ENCODE measurements at regions not wholly inside any gene's neighbourhood (a gene's known extent, or its start where the extent isn't known, plus 50 kb on each side); places are given as distances from the start of the nearest gene placed in this dataset.
"Not testable (repeated sequence)": the region's sequence is repeated elsewhere in the genome, so short reads cannot be mapped to it uniquely, and the experiment has no call there.

GRCh38 chr18:22043837-22044236, 125.6 kb upstream of the GATA6 start:
- no peak for DNase-seq (ENCODE audit: low read depth in 2 of 2)

GRCh38 chr18:22044474-22045220, 124.7 kb upstream of the GATA6 start:
- DNase-seq (ENCODE audit: low read depth in 2 of 2): no peak

GRCh38 chr18:22045221-22045918, 124.0 kb upstream of the GATA6 start:
- DNase-seq (ENCODE audit: low read depth in 2 of 2): no peak

DNA sequence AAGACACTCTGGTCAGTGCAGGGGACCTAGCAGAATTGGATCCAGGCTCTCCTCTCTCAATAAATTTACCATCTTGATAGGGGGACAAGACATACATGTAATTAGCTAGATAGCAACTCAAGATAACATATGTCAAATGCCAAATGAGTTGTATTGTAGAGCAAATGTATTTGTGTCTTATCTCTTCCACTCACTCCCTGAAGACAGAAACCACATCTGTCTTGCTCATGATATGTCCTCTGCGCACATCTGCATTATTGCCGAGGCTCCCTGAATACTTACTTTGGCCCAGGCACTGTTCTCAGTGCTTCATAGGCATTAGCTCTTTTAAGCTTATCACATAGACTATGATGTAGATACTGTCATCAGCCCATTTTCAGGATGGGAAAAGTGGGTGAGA, 122.9 kb upstream of the GATA6 start:
- no peak for DNase-seq (ENCODE audit: low read depth in 2 of 2)

- DNase-seq (ENCODE audit: low read depth in 2 of 2): no peak
Observed at GRCh38 chr18:22047485-22047884, 121.9 kb upstream of the GATA6 start.

DNA sequence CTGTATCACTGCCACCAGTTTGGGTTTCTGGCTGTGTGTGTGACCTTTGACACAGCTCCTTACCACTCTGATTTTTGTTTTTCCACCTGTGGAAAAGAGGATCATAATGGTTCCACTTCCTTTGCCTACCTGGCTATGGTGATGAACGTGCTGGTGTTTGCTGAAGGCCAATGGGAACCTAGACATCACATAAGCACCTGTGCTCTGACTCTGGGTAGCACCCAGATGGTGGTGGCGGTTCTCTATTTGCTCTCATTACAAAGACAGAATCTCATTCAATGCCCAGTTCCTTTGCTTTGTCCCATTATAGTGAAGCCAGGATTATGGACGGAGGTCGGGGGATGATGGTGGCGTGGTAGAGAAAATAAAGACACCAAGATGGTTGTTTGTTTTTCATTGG, 121.2 kb upstream of the GATA6 start:
- no peak for DNase-seq (ENCODE audit: low read depth in 2 of 2)

GRCh38 chr18:22048932-22049615, 120.3 kb upstream of the GATA6 start:
- no peak for DNase-seq (ENCODE audit: low read depth in 2 of 2)

GRCh38 chr18:22052405-22053105, 116.8 kb upstream of the GATA6 start:
- DNase-seq (ENCODE audit: low read depth in 2 of 2): no peak

DNA sequence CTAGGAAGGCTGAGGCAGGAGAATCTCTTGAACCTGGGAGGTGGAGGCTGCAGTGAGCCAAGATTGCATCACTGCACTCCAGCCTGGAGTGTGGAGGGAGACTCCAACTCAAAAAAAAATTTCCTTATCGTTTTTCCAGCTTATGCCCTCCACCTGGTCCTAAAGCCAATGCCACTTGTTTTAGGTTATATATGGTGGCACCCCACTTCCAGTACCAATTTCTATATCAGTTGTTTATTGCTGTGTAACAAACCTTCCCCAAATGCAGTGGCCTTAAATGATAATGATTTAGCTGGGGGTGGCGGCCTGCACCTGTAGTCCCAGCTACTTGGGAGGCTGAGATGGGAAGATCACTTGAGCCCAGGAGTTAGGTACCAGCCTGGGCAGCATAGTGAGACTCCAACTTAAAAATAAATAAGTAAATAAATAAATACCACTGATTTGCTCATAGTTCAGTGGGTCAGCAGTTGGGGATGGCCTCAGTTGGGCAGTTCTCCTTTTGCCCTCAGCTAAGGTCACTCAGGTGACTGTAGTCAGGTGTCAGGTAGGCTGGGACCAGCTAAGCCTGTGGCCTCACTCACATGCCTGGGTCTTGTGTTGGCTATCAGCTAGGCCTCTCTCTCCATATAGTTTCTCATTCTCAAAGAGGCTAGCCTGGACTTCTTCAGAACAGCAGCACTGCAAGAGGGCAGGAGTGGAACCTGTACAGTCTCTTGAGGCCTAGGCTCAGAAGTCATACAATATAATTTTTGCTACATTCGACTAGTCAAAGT, 113.7 kb upstream of the GATA6 start:
- DNase-seq (ENCODE audit: low read depth in 2 of 2): no peak

- no peak for DNase-seq (ENCODE audit: low read depth in 2 of 2)
Observed at GRCh38 chr18:22056950-22057349, 112.4 kb upstream of the GATA6 start.

DNA sequence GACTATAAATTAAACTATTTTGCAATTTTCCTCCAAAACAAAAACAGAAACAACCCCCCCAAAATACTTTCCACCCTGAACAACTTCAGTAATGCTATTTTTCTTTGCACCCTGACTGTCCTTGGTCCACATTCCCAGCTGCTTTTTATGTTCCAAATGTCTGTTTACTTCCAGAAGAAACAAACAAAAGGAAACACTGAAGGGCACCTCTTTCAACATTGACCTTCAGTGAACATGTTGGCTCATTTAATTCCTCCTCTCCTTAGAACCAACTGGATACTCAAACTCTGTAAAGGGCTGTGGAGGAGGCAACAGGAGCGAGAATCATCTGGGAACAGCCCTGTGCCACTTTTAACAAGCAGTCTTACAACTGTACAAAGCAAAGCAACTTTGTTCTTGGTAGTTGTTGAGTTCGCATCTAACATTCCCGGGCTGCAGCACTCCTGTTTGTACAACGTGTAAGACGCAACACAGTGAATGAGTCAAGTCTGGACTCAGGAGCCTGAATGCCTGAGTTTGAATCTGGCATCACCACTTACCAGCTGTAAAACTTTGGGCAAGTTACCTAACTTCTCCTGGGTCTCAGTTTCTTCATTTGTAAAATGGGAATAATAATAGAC, 111.4 kb upstream of the GATA6 start:
- DNase-seq (ENCODE audit: low read depth in 2 of 2): no peak

DNA sequence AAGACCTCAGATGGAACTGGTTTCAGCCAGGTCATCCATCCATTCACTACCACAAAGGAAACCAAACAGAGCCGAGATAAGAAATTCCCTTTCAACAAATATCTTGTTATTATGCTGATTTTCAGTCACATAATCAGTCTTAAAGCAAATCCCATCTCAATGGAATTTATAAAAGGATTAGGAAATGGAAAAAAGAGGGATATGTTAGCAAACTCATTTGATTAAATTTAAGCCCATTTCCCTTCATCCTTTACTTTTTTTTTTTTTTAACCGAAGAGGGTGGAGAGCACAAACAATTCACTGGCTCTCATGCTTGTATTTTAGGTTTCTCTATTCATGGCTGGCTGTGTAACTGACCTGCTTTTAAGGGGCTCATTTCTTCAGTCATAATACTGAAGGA, 109.0 kb upstream of the GATA6 start:
- no peak for DNase-seq (ENCODE audit: low read depth in 2 of 2)

DNA sequence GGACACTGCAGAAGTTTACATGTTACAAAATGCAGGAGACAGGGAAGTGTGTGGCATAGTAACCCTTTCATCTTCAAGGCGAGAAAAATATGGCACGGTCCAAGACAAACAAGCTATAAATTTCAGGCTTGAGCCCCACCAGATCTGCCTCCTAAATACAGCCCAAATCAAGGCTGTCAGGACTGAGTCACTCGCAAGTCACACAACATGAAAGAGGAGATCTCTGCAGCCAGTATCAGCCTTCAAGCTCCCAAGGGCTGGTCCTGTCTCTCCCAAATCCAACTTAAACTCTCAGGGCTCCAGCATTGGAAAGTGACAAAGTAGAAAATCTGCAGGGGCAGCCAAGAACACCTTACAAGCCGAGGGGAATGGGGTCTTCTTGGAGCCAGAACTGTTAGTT, 106.3 kb upstream of the GATA6 start:
- no peak for DNase-seq (ENCODE audit: low read depth in 2 of 2)

DNA sequence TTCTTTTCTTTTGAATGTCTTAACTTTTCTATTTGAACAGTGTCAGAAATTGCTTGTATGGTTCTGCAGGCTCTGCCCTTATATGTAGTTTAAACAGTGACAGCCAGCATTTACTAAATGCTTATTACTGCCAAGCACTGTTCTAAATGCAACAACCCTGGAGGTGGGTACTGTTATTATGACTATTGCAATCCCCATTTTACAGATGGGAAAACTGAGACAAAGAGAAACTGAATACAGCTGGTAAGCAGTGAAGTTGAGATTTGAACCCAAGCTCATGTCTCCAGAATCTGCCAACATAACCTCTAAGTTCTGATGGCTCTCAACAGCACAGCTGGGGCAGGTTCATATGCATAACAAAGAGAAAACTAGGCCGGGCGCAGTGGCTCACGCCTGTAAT, 105.7 kb upstream of the GATA6 start:
- no peak for DNase-seq (ENCODE audit: low read depth in 2 of 2)

DNA sequence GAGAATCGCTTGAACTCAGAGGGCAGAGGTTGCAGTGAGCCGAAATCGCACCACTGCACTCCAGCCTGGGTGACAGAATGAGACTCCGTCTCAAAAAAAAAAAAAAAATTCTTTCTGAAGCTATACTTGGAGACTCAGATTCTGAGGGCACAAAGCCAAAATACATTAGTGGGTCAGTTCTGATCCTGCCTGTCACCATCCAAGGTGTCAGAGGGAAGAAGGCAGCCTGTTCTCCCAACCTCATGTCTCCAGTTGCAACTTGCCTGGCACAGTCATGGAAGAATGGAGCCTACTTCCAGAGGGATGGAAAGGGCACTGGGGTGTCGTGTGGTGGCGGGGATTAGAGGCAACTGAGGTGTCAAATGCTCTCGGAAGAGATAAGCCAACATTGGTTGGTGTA, 104.8 kb upstream of the GATA6 start:
- no peak for DNase-seq (ENCODE audit: low read depth in 2 of 2)

DNA sequence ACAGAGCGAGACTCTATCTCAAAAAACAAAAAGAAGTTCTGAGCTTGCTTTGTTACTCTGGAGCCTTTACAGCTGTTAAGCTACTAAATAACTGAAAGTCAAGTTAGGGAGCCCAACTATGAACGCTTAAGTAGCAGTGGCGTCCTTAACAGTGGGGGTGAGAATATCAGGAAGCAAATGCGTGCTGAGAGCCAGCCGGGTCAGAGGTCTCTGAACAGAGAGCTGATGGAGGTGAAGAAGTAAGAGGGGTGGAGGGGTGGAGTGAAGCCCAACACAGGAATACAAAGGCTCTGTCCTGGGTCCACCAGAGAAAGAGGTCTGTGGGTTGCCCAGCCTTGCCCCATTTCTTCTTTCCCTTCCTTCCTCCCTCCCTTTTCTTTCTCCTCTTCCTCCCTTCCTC, 104.1 kb upstream of the GATA6 start:
- DNase-seq (ENCODE audit: low read depth in 2 of 2): no peak

GRCh38 chr18:22066083-22066485, 103.3 kb upstream of the GATA6 start:
- no peak for DNase-seq (ENCODE audit: low read depth in 2 of 2)

DNA sequence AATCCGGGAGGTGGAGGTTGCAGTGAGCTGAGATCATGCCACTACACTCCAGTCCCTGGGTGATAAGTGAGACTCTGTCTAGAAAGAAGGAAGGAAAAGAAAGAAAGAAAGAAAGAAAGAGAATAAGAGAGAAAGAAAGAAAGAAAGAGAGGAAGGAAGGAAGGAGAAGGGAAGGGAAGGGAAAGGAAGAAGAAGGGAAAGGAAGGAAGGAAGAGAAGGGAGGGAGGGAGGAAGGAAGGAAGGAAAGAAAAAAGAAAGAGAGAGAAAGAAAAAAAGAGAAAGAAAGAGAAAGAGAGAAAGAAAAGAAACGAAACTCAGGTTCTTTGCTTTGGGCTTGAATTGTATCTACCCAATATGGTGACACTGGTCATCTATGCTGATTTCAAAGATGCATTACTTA, 102.3 kb upstream of the GATA6 start:
- no peak for DNase-seq (ENCODE audit: low read depth in 2 of 2)

DNA sequence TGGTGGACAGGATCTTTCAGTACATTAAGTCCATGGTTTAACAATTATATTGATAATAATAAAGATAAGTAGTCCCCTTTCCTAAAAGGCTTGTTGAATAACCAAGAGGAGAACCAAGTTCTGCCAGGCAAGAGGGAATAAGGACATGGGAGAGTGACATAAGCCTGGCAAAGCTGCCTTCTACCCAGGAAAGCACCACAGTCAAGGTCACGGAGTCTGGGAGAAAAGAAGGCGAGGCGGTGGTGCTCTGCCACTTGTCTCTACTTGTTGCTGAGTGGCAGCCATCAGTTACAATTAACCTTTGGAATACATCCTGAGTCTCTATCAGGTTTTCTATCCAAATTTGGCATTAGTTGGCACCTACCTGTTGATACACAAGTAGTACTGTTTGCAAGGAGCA, 101.7 kb upstream of the GATA6 start:
- no peak for DNase-seq (ENCODE audit: low read depth in 2 of 2)

DNA sequence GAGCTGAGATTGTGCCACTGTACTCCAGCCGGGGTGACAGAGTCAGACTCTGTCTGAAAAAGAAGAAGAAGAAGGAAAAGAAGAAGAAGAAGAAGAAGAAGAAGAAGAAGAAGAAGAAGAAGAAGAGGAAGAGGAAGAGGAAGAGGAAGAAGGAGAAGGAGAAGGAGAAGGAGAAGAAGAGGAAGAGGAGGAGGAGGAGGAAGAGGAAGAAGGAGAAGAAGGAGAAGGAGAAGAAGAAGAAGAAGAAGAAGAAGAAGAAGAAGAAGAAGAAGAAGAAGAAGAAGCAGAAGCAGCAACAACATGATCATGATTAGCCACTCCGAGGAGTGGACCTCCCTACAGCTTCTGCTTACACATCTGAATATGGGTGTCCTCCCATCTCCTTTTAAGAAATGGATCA, 100.6 kb upstream of the GATA6 start:
- DNase-seq (ENCODE audit: low read depth in 2 of 2): not testable (repeated sequence)

GRCh38 chr18:22069916-22070315, 99.5 kb upstream of the GATA6 start:
- no peak for DNase-seq (ENCODE audit: low read depth in 2 of 2)

Data from stimulated activated CD4-positive, alpha-beta T cell treated with anti-CD3 and anti-CD28 coated beads, Interleukin-1b, Interleukin-23, amount 100 ng/mL, for 1 hour (primary cell).